H54 (cell line): ENCODE measurements at regions not wholly inside any gene's neighbourhood (a gene's known extent, or its start where the extent isn't known, plus 50 kb on each side); places are given as distances from the start of the nearest gene placed in this dataset.
A peak's percentile ranks its signal among the peaks of the same experiment; 100 is the strongest.
"Not testable (repeated sequence)": the region's sequence is repeated elsewhere in the genome, so short reads cannot be mapped to it uniquely, and the experiment has no call there.

Experiments used
- DNase-seq: peaks from one replicate; pipeline ENCODE4 v3.0.0; 2011; ENCODE audit warnings: low spot score, mixed read lengths; ENCODE audit not compliant: insufficient read length
- FAIRE-seq: peaks from 3 replicates; lab custom pipeline; 2011; peaks lifted over from hg19 to GRCh38; lab: Jason Lieb, UNC
- POLR2A ChIP-seq: IDR thresholded peaks from 2 replicates; pipeline ENCODE4 v1.6.1; 2011; ENCODE audit warnings: low read depth, mild to moderate bottlenecking, low read length

DNA sequence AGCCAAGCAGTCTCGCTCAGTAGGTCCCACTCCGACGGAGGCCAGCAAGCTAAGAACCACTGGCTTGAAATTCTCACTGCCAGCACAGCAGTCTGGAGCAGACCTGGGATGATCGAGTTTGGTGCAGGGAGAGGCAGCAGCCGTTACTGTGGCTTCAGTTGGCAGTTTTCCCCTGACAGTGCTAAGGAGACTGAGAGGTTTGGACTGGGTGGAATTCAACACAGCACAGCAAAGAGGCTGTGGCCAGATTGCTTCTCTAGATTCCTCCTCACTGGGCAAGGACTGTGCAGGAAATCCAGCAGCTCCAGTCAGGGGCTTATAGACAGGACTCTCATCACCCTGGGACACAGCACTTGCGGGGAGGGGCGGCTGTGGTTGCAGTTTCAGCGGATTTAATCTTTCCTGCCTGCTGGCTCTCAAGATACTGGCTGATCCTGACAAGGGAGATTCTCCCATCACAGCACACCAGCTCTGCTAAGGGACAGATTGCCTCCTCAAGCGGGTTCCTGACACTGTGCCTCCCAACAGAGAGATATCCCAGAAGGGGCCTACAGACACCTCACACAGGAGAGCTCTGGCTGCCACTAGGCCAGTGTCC, 122.1 kb downstream of the YIPF5 start:
- DNase-seq, result no peak
- TF ChIP-seq POLR2A, result no peak
- FAIRE-seq, result no peak

GRCh38 chr5:144055391-144055790, 115.1 kb downstream of the YIPF5 start:
- not testable (repeated sequence) for FAIRE-seq, DNase-seq

DNA sequence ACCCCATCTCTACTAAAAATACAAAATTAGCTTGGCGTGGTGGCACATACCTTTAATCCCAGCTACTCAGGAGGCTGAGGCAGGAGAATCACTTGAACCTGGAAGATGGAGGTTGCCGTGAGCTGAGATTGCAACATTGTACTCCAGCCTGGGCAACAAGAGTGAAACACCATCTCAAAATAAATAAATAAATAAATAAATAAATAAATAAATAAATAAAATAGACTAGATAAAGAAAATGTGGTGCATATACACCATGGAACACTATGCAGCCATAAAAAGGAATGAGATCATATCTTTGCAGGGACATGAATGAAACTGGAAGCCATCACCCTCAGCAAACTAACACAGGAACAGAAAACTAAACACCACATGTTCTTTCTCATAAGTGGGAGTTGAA, 110.4 kb downstream of the YIPF5 start:
- DNase-seq, result not testable (repeated sequence)

DNA sequence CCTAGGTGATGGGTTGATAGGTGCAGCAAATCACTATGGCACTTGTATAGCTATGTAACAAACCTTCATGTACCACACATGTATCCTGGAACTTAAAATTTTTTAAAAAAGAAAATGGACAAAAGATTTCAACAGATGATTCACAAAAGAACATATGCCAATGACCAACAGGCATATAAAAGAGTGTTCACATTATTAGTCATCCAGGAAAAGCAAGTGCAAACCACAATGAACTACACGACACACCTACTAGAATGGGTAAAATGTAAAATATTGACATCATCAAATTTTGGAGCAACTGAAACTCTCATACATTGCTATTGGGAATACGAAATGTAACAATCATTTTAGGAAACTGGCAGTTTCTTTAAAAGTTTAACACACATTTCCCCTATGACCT, 109.9 kb downstream of the YIPF5 start:
- no peak for TF ChIP-seq POLR2A
- FAIRE-seq, result peak; percentile 11
- DNase-seq, result peak; percentile 15

More for the DNA sequence above, 110.4 kb downstream of the YIPF5 start:
- FAIRE-seq, result not testable (repeated sequence)

DNA sequence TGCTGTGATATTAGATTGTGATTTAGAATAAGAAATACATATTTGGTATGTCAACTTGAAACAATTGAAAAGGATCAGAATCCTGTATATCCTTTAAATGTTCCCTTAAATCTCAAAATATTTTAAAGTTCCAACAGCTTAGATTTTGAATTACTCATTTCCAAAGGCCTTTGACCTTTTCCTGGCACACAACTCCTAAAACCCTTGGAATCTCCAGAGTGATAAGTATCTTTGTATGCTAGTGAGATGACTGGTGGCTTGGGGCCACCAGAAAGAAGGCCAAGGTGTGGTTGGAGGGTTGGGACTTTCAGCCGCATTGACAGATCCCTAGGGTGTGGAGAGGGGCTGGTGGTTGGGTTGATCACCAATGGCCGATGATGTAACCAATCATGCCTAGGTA, 104.7 kb downstream of the YIPF5 start:
- FAIRE-seq, result no peak

GRCh38 chr5:144072518-144072927, 97.9 kb downstream of the YIPF5 start:
- FAIRE-seq (peak; percentile 75), DNase-seq (no peak)
- no peak for TF ChIP-seq POLR2A

More for the DNA sequence above, 104.7 kb downstream of the YIPF5 start:
- DNase-seq, result no peak
- TF ChIP-seq POLR2A, result no peak

GRCh38 chr5:144076521-144077083, 93.9 kb downstream of the YIPF5 start:
- no peak for DNase-seq
- FAIRE-seq, result no peak
- no peak for TF ChIP-seq POLR2A

GRCh38 chr5:144083185-144083584, 87.3 kb downstream of the YIPF5 start:
- TF ChIP-seq POLR2A, result no peak
- no peak for DNase-seq
- no peak for FAIRE-seq

DNA sequence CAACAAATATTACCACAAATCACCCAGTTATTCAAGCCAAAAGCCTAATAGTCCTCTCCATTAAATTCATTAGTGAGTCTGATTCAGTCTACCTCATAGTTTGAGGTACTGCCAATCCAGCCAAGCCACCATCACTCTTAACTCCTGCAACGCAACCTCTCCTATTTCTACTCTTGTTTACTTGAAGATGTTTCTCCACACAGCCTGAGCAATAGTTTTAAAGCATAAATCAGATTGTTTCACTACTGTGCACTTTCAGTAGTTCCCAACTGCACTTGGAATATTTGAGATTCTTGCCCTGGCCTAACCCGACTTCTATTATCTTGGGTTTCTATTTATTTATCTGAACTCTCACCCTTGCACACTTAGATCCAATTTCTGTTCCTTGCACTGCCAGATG, 85.5 kb downstream of the YIPF5 start:
- no peak for FAIRE-seq
- DNase-seq, result no peak
- TF ChIP-seq POLR2A, result no peak

DNA sequence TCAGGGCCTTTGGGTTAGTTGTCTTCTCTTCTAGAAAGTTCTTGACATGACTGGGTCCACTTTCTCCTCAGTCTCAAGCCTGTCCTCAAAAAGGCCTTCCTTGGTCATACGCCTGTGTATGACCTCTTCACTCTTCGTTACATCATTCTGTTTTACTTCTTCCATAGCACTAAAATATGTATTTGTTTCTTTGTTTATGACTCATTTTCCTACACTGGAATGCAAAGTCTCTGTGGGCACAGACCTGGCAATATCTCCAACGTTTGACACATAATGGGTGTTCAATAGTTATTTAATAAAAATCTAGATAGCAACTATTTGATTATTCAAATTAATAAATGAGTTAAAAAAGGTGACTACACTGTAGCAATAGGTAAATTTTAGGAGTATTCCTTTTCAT, 85.1 kb downstream of the YIPF5 start:
- FAIRE-seq, result no peak
- no peak for TF ChIP-seq POLR2A

DNA sequence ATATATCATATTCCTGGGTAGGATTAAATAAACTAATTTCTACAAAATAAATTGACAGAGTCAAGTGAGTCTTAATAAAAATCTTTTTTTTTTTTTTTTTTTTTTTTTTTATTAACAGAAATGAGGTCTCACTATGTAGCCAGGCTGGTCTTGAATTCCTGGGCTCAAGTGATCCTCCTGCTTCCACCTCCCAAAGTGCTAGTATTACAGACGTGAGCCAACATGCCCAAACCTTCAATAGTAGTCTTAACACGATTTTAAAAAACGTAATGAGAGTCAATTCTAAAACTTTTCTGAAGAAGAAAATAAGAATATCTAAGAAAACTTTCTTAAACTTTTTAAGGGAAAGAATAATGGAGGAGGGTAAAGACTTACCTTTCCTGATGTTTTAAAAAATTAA, 84.2 kb downstream of the YIPF5 start:
- DNase-seq (no peak), FAIRE-seq (no peak)
- TF ChIP-seq POLR2A, result no peak

More for the DNA sequence above, 85.1 kb downstream of the YIPF5 start:
- DNase-seq, result no peak

DNA sequence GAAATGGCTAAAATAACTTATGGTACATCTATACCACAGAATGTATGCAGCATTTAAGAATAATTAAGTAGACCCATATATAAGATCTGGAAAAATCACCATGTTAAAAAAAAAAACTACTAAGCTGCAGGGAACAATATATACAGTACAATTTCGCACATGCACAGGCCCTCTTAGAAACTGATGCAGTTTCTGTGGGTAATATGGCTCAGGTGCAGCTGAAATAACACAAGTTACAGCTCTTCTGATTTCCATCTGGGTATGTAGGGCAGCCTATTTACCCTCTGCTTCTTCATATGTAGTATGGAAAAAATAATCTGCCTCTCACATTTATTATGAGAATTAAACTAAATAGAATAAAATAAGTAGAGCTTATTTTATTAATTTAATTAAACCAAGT, 82.9 kb downstream of the YIPF5 start:
- no peak for FAIRE-seq
- DNase-seq, result no peak
- no peak for TF ChIP-seq POLR2A

DNA sequence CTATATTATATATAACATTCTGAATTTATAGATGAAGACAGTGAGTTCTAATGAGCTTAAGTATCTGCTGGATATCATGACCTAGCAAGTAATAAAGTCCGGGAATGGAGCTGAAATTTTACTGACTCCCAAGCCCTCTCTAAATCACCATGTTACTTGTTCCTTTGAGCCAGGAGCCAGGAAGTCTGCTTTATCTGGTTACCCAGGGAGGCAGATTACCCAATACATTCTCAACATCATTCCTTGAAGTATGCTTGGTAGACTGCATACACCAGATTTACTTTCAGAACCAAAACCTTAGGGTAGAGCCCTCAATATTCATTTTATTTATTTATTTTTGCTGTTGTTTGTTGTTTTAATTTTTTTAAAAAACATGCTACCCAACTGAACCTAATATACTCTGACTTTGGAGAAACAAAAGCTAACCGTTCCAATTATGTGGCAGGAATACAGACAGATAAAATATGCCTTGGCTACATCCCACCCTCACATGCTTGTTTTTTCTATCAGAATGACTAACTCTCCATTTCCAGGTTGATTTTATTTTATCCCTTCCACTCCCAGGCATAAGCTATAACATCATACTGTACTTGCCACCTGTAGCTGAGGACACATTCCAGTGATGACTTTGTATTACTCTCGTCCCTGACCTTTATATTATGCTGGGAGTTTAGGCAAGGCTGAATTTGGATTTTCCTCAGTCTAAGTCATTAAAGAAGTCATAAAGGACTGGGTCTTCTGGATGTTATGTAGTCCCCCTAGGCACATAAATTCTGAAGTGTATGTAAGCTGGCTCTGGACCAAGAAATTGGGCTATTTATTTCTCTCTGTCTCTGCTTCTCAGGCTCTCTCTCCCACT, 82.0 kb downstream of the YIPF5 start:
- DNase-seq (no peak), FAIRE-seq (no peak)
- no peak for TF ChIP-seq POLR2A

DNA sequence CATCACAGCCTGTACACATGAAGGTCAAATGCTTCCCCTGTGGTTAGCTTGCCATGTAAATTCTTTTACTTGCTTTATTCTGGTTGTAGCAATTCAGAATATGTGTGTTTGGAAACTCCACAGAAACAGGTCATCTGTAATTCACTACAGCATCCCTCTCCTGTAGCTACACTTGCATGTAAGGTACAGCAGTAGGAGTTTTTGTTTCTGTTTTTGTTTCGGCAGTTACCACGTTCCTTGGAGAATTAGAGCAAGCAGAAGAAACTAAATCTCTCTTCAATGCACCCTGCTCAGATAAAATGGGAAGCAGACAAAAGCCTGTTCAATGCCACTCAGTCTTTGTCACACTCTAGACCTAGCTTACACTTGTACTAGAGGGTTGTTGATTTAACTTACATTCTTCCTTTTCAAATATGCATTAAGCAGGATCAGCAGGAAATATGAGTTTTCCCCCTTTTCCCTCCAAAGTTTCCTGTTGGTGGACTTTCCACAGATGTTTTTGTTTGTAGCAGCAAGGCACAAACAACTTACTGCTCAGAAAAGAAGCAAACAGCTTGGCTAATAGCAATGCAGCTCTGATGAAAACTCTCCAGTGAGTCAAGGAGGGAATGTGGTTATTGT, 80.9 kb downstream of the YIPF5 start:
- TF ChIP-seq POLR2A, result no peak
- peak; percentile 27 for FAIRE-seq
- DNase-seq, result no peak
